Left forelimb (tissue), 1 donor: ENCODE measurements at regions not wholly inside any gene's neighbourhood (a gene's known extent, or its start where the extent isn't known, plus 50 kb on each side); places are given as distances from the start of the nearest gene placed in this dataset.
A peak's percentile ranks its signal among the peaks of the same experiment; 100 is the strongest.

Source experiments
- DNase-seq: peaks from one replicate; pipeline ENCODE4 v3.0.0-alpha.2; 2018; ENCODE audit warnings: low spot score

GRCh38 chr4:56206258-56206657 is 181.0 kb downstream of the AASDH start:
- DNase-seq = no peak

DNA sequence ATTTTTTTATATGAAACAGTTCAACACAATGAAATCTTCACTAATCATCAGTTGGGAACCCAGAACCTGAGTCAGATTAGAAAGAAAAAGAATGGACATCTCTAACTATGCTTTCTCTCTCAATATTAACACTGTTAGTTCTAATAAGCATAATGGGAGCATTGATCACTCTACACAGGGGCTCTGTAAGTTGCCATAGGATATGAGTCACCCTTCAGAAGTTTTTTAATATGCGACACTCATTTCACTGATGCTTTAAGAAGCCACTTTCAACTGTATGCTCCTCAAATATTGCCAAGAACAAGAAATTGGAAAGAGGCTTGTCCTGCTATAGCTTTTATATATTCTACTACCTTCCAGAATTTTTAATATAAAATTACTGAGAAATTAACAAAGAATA is 187.0 kb downstream of the AASDH start:
- no peak for DNase-seq

- DNase-seq = no peak
Observed at GRCh38 chr4:56198265-56198664, 189.0 kb downstream of the AASDH start.

- DNase-seq = no peak
Observed at GRCh38 chr4:56197387-56197786, 189.9 kb downstream of the AASDH start.

GRCh38 chr4:56195025-56195424 is 192.3 kb downstream of the AASDH start:
- DNase-seq = no peak

DNA sequence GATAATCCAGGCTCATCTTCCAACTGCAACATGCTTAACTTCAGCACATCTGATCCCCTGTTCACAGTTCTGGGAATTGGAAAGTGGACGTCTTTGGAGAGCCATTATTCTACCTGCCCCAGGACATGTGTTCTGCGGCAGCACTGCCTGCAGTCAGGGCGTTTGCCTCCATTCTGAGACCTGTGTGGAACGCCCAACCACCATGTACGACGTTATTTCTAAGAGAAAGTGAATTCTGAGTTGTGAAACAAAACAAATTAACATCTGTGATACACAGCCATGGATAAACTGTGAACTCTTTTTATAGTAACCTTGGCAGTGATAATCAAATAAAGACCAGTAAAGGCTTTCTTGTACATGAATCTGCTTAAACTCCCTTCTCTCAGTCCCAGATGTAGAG is 195.8 kb downstream of the AASDH start:
- no peak for DNase-seq

DNA sequence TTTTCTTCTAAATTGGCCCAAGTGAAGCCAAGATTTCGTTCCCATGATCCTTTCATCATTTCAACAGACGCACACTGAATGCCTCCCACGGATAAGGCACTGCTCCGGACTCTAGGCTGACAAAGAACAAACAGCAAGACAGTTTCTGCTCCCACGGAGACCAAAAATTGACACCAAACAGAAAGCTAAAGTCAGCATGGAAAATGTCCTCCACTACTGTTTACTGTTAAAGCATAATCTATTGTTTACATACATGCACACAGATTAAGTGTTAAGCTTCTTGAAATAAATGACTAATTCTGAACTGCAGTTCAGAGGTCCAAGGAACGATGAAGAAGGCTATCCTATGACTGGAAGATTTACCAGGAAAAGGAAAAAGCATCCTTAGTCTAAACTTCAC is 199.6 kb downstream of the AASDH start:
- no peak for DNase-seq

DNA sequence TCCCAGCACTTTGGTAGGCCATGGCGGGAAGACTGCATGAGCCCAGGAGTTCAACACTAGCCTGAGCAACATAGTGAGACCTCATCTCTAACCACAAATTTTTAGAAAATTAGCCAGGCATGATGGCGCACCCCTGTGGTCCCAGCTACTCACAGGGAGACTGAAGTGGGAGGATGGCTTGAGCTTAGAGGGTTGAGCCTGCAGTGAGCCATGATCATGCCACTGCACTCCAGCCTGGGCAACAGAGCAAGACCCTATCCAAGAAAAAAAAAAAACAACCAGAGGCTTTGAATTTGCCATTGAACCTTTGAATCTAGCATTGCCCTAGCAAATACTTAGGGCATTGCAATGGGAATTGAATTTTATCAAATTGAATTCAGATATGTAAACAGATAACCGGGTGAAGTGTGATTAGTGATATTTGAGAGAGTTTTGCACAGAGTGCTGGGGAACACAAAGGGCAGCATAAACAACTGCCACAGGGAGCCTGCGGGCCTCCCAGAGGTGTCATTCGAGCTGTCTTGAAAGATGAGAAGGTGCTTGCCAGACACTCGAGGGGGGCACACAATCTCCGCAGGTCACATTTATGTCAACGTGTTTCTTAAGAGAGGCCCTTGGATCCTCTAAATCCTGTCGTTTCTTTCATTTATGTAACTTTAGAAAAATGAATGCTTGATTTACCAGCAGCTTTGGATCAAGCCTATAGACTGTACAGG is 200.3 kb downstream of the AASDH start:
- DNase-seq = no peak

DNA sequence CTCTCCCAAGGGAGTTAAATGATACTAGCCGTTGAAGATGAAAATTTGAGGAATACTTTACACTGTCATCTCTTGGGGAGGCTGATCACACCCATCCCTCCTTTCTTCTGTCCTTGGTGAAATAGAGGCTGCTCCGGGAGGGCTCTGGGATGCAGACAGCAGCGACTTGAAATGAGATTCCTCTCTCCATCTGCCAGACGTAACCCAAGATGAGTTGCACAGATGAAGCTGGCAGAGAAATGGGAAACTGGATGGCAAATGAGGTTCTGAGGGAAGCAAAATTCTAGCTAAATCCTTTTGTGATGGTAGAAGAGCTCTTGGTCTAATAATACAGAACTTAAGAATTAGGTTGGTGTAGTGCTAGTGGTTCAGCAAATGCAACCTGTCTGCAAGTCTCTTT is 201.4 kb downstream of the AASDH start:
- DNase-seq = no peak

DNA sequence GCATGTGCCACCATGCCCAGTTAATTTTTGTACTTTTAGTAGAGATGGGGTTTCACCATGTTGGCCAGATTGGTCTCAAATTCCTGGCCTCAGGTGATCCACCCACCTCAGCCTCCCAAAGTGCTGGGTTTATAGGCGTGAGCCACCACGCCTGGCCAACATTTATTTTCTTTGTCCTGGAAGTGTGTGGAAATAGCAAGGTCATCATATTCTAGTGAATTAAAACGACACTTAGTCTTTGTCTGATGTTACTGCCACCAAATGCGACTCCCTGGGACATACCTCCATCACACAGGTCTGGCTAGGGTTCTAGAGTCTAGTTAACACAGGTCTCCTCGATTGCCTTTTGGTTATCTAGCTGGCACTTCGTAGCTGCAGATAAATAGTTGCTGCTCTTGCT is 203.1 kb downstream of the AASDH start:
- no peak for DNase-seq

GRCh38 chr4:56183344-56183959 is 203.8 kb downstream of the AASDH start:
- no peak for DNase-seq

- no peak for DNase-seq
Observed at GRCh38 chr4:56182356-56182755, 204.9 kb downstream of the AASDH start.

GRCh38 chr4:56181140-56181953 is 205.9 kb downstream of the AASDH start:
- peak; percentile 69 for DNase-seq

- DNase-seq = no peak
Observed at GRCh38 chr4:56169061-56169460, 218.2 kb downstream of the AASDH start.

GRCh38 chr4:56164907-56165306 is 216.2 kb downstream of the CEP135 start:
- DNase-seq = no peak

- no peak for DNase-seq
Observed at GRCh38 chr4:56160636-56161035, 211.9 kb downstream of the CEP135 start.

DNA sequence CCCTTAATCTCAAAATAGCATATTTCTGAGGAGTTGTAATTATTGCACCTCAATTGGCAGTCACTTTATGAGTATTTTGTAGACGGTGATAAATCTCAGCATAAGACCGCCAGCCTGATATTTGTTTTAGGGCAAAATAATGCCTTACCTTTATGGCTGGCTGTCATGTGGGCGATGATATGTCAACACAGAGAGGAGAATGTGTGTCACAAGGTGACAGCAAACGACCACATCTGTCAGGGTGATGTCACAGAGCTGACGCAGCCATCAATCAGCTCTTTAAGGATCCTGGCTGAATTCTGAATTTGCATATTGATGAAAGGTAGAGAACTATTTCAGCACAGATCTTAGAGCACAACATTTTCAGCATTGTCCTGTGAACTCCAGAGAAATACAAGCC is 209.7 kb downstream of the CEP135 start:
- DNase-seq = no peak

DNA sequence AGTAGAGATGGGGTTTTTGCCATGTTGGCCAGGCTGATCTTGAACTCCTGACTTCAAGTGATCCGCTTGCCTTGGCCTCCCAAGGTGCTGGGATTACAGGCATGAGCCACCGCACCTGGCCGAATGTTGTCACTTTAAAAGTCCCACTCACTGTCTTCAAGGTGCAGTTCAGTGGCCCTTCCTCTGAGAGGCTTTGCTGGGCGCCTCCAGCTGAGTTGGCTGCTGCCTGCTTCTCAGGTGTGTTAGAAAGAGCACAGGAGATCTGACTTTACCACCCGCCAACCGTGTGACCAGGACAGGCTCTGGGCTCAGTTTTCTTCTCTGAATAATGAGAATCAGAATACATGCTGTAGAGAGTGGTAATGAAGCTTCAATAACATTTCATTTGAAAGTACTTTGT is 207.4 kb downstream of the CEP135 start:
- DNase-seq = no peak

DNA sequence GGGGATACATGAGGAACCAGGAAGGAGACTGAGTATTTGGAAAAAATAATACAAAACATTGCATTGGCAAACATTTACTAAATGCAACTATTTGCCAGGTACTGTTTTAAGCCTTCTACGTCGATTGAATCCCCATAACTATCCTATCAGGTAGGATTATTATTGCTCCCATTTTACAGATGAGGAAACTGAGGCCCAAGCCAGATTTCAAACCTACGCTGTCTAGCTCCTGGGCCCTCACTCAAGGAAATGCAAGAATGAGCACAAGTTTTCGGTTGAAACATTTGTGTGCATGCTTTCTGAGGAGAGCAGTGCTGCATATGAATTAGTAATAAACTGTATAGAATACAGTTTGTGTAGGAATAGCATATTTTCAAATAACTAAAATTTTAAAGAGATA is 206.7 kb downstream of the CEP135 start:
- no peak for DNase-seq

DNA sequence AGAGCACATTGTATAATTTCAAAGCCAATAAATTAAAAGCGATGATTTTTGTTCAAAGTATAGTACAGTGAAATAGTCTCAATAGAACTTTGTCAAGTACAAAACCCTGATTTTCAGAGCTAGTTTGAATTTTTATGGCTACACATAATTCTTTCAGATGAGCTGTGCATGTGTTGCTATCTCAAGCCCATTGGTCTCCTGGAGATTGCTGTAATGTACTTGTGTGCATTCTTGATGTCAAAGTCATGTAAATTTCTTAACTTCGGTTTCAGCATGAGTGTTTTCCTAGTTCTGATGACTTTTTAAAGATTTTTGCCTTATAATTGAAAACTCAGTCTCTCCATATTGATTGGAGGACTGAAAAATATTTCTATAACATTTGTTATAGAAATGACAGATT is 200.8 kb downstream of the CEP135 start:
- DNase-seq = no peak

- DNase-seq = no peak
Observed at GRCh38 chr4:56148428-56148827, 199.7 kb downstream of the CEP135 start.

DNA sequence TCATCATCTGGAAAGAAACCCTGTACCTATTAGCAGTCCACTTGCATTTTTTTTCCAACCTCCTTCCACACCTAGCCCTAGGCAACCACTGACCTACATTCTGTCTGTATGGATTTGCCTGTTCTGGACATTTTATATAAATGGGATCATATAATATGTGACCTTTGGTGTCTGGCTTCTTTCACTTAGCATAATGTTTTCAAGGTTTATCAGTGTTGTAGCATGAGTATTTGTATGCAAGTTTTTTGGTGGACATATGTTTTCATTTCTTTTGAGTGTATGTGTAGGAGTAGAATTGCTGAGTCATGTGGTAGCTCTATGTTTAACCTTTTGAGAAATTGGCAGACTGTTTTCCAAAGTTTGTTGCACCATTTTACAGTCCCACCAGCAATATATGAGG is 198.6 kb downstream of the CEP135 start:
- DNase-seq = no peak

DNA sequence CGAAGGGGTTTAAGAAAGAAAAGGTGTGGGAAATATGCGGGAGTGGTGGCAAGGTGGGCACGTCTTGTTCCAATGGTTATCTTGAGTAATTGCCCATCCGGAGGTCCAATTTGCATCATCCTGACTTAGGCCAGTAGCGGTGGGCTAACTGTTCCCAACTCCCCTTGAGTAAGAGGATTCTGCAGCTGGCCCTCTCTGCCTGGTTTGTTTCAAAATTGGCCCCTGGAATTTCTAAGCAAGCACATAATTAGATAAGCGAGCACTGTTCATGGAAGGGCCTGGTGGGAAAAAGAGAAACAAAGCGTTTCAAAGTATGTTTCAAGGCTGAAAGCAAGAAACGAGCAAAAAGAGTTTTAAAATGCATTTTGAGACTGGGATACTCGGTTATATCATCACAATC is 198.2 kb downstream of the CEP135 start:
- no peak for DNase-seq
